ENCODE measurements at regions not wholly inside any gene's neighbourhood (a gene's known extent, or its start where the extent isn't known, plus 50 kb on each side); places are given as distances from the start of the nearest gene placed in this dataset.

GRCh38 chr2:58890865-58891525, 649.9 kb upstream of the FANCL start:
- peak in 1 of 3 experiments; percentile 9 for DNase-seq

GRCh38 chr2:58886009-58886408, 644.9 kb upstream of the FANCL start:
- no peak for DNase-seq

GRCh38 chr2:58879834-58880233, 638.7 kb upstream of the FANCL start:
- no peak for DNase-seq

- DNase-seq, result no peak
Observed at GRCh38 chr2:58878778-58879177, 637.7 kb upstream of the FANCL start.

GRCh38 chr2:58876126-58876525, 635.0 kb upstream of the FANCL start:
- DNase-seq, result no peak

- DNase-seq, result no peak
Observed at GRCh38 chr2:58875436-58875835, 634.3 kb upstream of the FANCL start.

GRCh38 chr2:58871469-58872142, 630.5 kb upstream of the FANCL start:
- DNase-seq, result peak in 1 of 3 experiments; percentile 17

GRCh38 chr2:58870704-58871103, 629.6 kb upstream of the FANCL start:
- no peak for DNase-seq

- DNase-seq, result no peak
Observed at GRCh38 chr2:58866946-58867345, 625.8 kb upstream of the FANCL start.

- no peak for DNase-seq
Observed at GRCh38 chr2:58866527-58866926, 625.4 kb upstream of the FANCL start.

GRCh38 chr2:58866040-58866439, 624.9 kb upstream of the FANCL start:
- DNase-seq, result peak; percentile 20 to 82 (median 58)

- no peak for DNase-seq
Observed at GRCh38 chr2:58865436-58865835, 624.3 kb upstream of the FANCL start.

- DNase-seq, result no peak
Observed at GRCh38 chr2:58862244-58862643, 621.1 kb upstream of the FANCL start.

- peak in 1 of 3 experiments; percentile 97 for DNase-seq
Observed at GRCh38 chr2:58860586-58860985, 619.5 kb upstream of the FANCL start.

GRCh38 chr2:58856100-58856499, 615.0 kb upstream of the FANCL start:
- no peak for DNase-seq

- DNase-seq, result peak in 1 of 3 experiments; percentile 53
Observed at GRCh38 chr2:58853420-58853819, 612.3 kb upstream of the FANCL start.

- no peak for DNase-seq
Observed at GRCh38 chr2:58852905-58853304, 611.8 kb upstream of the FANCL start.

GRCh38 chr2:58852243-58852642, 611.1 kb upstream of the FANCL start:
- no peak for DNase-seq

- no peak for DNase-seq
Observed at GRCh38 chr2:58851598-58851997, 610.5 kb upstream of the FANCL start.

- peak in 2 of 3 experiments; percentile 19 for DNase-seq
Observed at GRCh38 chr2:58845011-58845410, 603.9 kb upstream of the FANCL start.

GRCh38 chr2:58842501-58843155, 601.5 kb upstream of the FANCL start:
- no peak for DNase-seq

GRCh38 chr2:58834404-58834803, 593.3 kb upstream of the FANCL start:
- DNase-seq, result no peak

GRCh38 chr2:58826795-58827194, 585.7 kb upstream of the FANCL start:
- no peak for DNase-seq

GRCh38 chr2:58812771-58813344, 571.7 kb upstream of the FANCL start:
- peak in 2 of 3 experiments; percentile 65 to 80 for DNase-seq

Data from NCI-H1417 (cell line).